Chondrocyte (in vitro differentiated cells): ENCODE measurements at regions not wholly inside any gene's neighbourhood (a gene's known extent, or its start where the extent isn't known, plus 50 kb on each side); places are given as distances from the start of the nearest gene placed in this dataset.

ENCODE experiments used
- DNase-seq: peaks from one replicate; pipeline ENCODE4 v3.0.0; 2021; ENCODE audit warnings: mixed read lengths, low spot score
- H3K27ac Mint-ChIP-seq: one replicate; pipeline ENCODE4 v1.8.0; 2021; ENCODE audit warnings: mild to moderate bottlenecking, moderate library complexity, mixed read lengths; ENCODE audit not compliant: unreplicated experiment
- H3K27me3 Mint-ChIP-seq: 2 replicates; pipeline ENCODE4 v1.8.0; 2021; ENCODE audit warnings: low read depth, mixed read lengths
- H3K36me3 Mint-ChIP-seq: 2 replicates; pipeline ENCODE4 v1.8.0; 2021; ENCODE audit warnings: low read depth, mixed read lengths
- H3K4me1 Mint-ChIP-seq: 2 replicates; pipeline ENCODE4 v1.8.0; 2021; ENCODE audit warnings: low read depth, mild to moderate bottlenecking, mixed read lengths
- H3K4me3 Mint-ChIP-seq: one replicate; pipeline ENCODE4 v1.8.0; 2021; ENCODE audit warnings: mild to moderate bottlenecking, moderate library complexity, mixed read lengths; ENCODE audit not compliant: unreplicated experiment
- H3K9me3 Mint-ChIP-seq: 2 replicates; pipeline ENCODE4 v1.8.0; 2021; ENCODE audit warnings: low read depth, mixed read lengths
- TF ChIP-seq, protein P1 (sequence below): fragments of 200-600 bp; sonication (generic); IDR thresholded peaks from 2 replicates; pipeline ENCODE4 v1.5.0; 2021; ENCODE audit warnings: antibody characterized with exemption, mild to moderate bottlenecking, moderate library complexity

DNA sequence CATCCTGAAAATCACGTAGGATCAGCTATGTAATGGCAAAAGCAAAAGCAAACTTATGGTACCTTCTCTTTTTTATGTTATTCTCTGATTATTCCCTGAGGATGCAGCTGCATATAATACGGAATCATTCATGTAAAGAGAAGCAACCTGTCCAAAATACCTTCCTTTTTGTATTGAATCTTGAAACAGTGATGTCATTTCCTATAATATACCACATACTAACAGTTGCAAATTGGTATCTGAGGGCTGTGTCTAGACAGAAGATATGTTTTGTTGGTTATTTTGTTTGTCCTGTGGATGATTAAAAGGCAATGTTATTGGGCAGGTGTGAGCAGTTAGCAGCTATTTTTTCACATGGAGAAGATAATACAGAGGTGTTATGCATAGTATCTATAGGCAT is 161.4 kb upstream of the AHI1 start:
- H3K36me3 Mint-ChIP-seq = peaks cover 11% of the 10 kb centered on the region
- no peak for DNase-seq
- H3K4me3 Mint-ChIP-seq = no peak overlapping the region
- H3K9me3 Mint-ChIP-seq = peaks cover 42% of the 10 kb centered on the region
- no peaks in the 10 kb centered on the region for H3K4me1 Mint-ChIP-seq
- H3K27ac Mint-ChIP-seq = no peak overlapping the region
- no peaks in the 10 kb centered on the region for H3K27me3 Mint-ChIP-seq
- TF ChIP-seq, protein P1, sequence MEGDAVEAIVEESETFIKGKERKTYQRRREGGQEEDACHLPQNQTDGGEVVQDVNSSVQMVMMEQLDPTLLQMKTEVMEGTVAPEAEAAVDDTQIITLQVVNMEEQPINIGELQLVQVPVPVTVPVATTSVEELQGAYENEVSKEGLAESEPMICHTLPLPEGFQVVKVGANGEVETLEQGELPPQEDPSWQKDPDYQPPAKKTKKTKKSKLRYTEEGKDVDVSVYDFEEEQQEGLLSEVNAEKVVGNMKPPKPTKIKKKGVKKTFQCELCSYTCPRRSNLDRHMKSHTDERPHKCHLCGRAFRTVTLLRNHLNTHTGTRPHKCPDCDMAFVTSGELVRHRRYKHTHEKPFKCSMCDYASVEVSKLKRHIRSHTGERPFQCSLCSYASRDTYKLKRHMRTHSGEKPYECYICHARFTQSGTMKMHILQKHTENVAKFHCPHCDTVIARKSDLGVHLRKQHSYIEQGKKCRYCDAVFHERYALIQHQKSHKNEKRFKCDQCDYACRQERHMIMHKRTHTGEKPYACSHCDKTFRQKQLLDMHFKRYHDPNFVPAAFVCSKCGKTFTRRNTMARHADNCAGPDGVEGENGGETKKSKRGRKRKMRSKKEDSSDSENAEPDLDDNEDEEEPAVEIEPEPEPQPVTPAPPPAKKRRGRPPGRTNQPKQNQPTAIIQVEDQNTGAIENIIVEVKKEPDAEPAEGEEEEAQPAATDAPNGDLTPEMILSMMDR = no peak

DNA sequence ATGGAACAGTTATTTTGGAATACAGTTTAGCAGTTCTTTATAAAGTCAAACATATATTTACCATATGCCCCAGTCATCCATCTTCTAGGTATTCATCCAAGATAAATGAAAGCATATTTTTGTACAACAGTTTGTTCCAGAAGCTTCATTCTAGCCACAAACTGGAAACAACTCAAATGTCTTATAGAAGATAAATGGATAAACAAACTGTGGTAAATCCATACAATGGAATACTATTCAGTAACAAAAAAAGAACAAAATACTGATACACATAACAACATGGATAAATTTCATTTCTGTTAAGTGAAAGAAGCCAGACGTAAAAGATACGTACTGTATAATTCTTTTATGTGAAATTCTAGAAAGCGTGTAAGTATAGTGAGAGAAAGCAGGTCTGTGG is 167.0 kb upstream of the AHI1 start:
- no peak overlapping the region for H3K27ac Mint-ChIP-seq
- peaks cover 8% of the 10 kb centered on the region for H3K4me1 Mint-ChIP-seq
- H3K9me3 Mint-ChIP-seq = peaks cover 29% of the 10 kb centered on the region
- TF ChIP-seq, protein P1 = no peak
- H3K27me3 Mint-ChIP-seq = peaks cover 5% of the 10 kb centered on the region
- no peak for DNase-seq
- H3K4me3 Mint-ChIP-seq = no peak overlapping the region
- peaks cover 12% of the 10 kb centered on the region for H3K36me3 Mint-ChIP-seq

DNA sequence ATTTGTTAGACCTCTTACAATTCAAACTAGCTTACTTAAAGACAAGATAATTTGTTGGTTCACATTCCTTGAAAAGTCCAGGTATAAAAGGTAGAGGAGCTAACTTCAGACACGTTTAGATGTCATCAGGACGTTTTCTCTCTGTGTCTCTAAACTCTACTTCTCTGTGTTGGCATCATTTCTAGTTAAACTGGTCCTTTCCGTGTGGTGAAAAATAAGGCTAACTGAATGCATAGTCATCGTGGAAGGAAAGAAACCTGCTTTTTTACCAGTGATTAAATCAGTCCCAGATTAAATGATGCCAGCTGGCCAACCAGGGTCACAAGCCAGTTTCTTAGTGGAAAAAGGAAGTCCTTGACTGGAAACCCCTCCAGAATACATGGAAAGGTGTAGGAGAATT is 168.4 kb upstream of the AHI1 start:
- no peak overlapping the region for H3K27ac Mint-ChIP-seq
- TF ChIP-seq, protein P1 = no peak
- peaks cover 5% of the 10 kb centered on the region for H3K27me3 Mint-ChIP-seq
- no peak for DNase-seq
- peaks cover 29% of the 10 kb centered on the region for H3K9me3 Mint-ChIP-seq
- H3K4me3 Mint-ChIP-seq = no peak overlapping the region
- H3K4me1 Mint-ChIP-seq = peaks cover 8% of the 10 kb centered on the region
- H3K36me3 Mint-ChIP-seq = peaks cover 12% of the 10 kb centered on the region

DNA sequence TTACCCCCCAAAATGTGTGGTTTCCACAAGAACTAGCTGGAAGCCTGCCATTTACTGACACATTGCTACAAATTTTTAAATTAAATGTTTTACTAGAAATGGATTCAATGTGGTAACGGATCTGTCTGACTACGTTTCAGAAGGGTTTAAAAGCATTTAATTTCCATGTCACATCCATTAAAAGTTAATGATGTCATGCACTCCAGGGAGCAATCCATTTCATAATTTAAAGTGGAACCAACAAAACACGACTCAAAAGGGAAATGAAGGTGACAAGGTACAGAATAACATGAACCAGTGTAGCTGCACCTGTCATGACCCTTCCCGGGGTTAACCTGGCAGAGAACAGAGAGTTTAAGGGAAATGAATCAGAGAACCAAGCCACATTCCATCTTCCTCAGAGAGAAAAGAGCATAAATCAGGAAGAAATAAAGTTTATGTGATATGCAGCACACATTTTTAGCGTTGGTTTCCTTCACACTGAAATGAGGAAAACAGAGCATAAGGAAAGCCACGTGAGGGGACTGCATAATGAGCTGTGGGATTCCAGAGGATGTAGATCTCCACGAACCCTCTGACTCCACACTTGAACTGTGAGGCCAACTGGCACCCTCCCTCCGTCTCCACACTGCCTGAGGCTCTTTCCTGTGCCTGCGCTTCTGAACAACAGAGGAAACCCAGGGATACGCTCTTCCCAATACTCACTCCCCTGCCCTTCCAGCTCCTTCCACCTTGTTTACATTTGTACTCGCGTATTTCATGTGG is 170.3 kb upstream of the AHI1 start:
- H3K4me3 Mint-ChIP-seq = no peak overlapping the region
- DNase-seq = no peak
- TF ChIP-seq, protein P1 = no peak
- peaks cover 13% of the 10 kb centered on the region for H3K9me3 Mint-ChIP-seq
- peaks cover 5% of the 10 kb centered on the region for H3K27me3 Mint-ChIP-seq
- no peak overlapping the region for H3K27ac Mint-ChIP-seq
- peaks cover 8% of the 10 kb centered on the region for H3K4me1 Mint-ChIP-seq
- H3K36me3 Mint-ChIP-seq = peaks cover 6% of the 10 kb centered on the region

DNA sequence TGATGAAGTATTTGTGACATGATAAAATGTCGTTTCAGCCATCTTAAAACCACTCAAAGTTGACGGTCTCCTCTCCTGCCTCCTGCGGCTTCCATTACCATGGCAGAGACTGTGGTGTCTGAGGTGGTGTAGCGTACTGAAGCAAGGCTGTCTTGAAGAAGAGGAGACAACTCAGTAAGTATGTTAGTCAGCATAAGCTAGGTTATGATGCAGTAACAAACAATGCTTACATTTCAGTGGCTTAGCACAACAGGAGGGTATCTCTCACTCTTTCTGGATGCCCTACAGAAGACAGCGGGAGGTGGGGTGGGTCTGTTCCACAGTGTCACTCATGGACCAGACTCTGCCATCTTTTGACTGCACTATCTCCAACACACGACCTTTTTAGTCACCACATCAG is 174.7 kb upstream of the AHI1 start:
- Mint-ChIP-seq H3K9me3 (no peaks in the 10 kb centered on the region), H3K36me3 (no peaks in the 10 kb centered on the region), H3K27ac (no peak overlapping the region), H3K4me1 (peaks cover 12% of the 10 kb centered on the region), H3K4me3 (no peak overlapping the region), H3K27me3 (peaks cover under 1% of the 10 kb centered on the region)
- TF ChIP-seq, protein P1 = no peak
- DNase-seq = no peak
